MM.1S (cell line): ENCODE measurements at regions not wholly inside any gene's neighbourhood (a gene's known extent, or its start where the extent isn't known, plus 50 kb on each side); places are given as distances from the start of the nearest gene placed in this dataset.

ENCODE experiments used
- CTCF ChIP-seq: fragments of 300-600 bp; sonication (generic); IDR thresholded peaks from 2 replicates; pipeline ENCODE4 v1.5.1; 2016; ENCODE audit warnings: antibody characterized with exemption, low read length, mixed read lengths
- EZH2 ChIP-seq: fragments of 300-600 bp; sonication (generic); optimal IDR thresholded peaks from 2 replicates; pipeline ENCODE3; 2017; ENCODE audit warnings: low read depth, mild to moderate bottlenecking, antibody characterized with exemption, low read length, mixed read lengths

DNA sequence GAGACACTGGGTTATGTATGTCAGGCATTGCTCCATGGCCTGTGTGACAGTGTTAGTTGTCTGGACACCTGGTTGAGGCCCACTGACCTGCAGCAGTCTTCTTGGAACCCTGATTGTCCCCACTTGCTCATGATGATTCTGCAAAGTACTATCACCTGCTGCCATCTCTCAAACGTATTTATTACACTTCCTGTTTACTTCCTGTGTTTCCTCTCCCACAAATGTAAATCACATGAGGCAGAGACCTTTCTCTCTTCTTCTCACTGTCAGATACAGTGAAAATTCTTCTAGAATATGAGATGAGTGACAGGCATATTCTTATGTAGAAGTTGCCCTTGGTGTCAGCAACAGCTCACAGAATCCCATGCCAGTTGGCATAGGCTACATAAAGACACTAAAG, 186.9 kb upstream of the CNTN1 start:
- TF ChIP-seq CTCF (no peak), EZH2 (no peak)
